ENCODE measurements at regions not wholly inside any gene's neighbourhood (a gene's known extent, or its start where the extent isn't known, plus 50 kb on each side); places are given as distances from the start of the nearest gene placed in this dataset.

GRCh38 chr10:43965033-43965917 is 316.6 kb upstream of the ZNF32 start:
- DNase-seq = no peak

DNA sequence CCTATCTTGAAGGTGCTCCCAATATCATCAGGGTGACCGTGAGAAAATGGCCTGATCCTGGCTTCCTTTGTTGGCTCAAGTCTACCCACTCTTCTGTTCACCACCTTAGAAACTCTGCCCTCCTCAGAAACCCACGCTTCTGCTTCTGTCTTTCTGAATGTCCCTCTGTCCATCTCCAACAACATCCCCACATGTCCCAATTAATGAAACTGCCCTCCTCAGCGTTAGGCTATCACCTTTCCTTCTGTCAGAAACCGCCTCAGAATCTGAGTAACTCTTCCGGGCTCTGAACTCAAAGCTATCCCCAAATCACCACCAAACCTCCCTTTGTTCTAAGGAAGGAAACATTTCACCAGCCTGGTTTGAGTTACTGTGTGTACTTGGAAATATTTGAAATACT is 315.8 kb upstream of the ZNF32 start:
- no peak for DNase-seq

GRCh38 chr10:43963793-43964425 is 315.2 kb upstream of the ZNF32 start:
- no peak for DNase-seq

DNA sequence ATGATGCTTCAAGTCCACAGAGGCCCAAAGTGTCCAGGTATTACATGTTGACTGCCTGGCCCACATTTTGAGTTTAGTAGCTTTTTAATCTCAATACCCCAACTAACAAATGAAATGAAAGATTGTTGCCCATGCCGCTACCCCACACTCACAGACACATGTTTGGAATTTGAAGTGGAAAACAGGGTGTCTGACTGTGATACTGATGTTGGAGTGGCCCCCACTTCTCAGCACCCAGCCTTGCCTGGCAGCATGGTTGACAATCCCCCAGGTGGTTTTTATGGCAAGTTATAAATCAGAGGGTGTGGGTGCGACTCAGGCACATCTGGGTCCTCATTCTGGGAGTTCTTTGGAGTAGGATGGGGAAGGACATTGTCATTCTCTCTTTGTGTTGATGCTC is 314.7 kb upstream of the ZNF32 start:
- no peak for DNase-seq

DNA sequence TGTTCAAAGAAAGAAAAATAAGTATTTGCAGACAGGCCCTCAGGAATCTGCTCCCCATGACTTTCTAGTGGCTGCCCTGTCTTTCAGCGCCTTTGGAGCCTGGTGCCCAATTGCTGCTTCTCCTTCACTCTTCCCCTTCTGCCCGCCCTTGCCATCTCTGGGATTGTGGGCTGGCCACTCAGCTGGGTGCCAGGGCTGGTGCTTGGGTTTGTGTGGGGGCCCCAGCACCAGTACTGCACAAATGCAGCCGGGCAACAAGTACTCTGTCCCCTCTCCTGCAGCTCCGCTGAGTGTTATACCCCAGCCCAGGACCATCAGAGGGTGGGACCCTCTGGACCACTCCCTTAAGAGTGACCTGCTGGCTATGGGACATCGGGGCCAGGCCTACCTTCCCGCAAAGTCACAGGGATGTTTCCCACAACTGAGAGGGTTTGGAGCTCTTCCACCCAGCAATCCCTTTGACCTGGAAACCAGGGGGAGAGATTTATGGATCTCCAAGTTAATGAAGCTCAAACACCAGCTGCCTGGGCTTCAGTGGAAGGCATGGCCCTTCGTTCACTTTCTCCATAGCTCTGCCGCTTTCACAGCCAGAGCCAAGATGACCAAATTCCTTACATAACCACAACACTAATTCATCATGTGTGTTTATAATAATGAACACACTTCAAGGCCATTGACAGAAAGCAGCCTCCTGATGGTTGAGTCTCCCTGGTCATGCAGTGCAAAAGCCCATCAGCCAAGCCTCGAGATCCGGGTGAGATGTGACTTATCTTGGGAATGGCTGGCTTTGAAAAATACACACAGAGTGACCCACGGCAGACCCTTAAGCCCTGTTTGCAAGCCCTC is 313.9 kb upstream of the ZNF32 start:
- DNase-seq = no peak

GRCh38 chr10:43961523-43962345 is 313.1 kb upstream of the ZNF32 start:
- DNase-seq = no peak

- DNase-seq = no peak
Measured at GRCh38 chr10:43960981-43961380, 312.3 kb upstream of the ZNF32 start.

DNA sequence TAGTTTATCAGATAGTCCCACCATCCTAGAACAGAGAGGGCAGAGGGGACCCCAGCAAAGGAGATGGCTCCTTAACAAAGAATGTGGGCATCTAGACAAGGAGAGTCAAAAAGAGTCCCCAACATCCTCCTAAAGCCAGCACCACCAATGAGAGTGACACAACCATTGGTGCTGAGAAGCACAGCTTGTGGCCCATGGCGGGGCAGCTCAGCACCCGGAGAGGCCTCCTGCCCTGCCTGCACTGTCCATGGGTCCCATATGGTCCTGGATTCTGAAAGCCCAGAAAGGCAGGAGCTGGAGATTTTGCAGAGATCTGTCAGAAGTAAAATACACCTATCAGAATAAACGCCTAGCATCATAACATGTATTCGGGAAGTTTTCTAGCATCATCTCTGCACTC is 311.8 kb upstream of the ZNF32 start:
- DNase-seq = no peak

DNA sequence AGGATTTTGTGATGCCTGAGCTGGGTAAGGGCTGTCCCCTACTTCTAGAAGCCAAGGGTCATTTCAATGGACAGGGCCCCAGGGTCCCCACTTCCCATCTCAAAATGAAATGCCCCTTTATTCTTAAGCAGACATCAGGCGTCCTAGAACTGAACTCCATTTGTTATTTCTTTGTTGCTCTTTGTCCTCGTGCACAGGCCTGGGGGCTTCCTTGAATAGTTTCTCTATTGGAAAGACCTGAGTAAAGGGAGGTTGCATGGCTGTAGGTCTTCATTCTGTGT is 311.4 kb upstream of the ZNF32 start:
- DNase-seq = no peak

DNA sequence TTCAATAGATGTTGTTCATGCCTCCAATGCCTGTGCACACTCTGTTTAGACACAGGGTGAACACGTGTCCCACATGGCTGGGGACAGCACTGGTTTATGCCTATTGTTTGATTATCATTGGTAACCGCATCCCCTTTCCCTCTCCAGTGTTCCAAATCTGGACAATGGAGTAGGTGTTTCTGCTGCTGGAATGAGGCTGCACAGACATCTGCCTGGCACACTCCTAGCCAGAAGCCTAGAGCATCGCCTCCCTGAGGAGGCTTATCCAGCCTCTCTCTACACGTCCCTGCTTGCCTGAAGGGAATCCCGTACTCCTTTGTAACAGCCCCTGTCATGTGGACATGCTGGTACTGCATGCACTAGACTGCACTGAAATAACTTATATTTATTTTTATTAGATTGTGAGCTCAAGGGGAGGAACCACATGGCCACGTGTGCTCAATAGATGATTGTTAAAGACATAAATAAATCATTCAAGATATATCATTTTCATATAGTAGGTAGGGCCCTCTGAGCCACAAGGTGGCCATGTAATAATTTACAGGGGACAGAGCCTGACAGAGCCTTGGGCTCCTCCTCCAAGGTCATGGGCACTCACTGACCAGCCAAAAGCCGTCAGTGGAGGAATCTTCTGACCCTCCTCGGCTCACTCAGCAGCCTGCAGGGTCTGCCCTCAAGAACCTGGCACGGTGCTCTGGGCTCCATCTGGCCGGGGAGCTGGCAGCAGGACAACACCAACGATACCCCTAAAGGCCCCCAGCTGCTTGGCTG is 310.9 kb upstream of the ZNF32 start:
- no peak for DNase-seq

DNA sequence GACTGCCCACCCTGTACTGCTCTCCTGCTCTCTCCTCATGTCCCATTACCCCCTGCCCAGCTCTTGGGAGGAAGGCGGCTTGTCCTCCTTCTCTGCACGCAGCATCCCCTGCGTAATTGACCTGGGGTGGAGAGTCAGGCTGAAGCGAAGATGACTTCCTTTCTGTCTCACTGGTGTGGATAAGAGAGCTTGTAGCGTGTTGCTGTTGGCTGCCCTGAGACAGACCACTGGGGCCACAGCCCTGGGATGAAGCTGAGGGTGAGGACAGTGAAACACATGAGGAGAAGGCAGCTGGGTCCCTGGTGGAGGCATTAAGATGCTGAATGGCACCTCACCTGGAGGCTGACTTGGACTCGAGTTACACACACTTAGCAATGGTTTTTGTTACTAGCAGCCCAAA is 310.3 kb upstream of the ZNF32 start:
- no peak for DNase-seq

- no peak for DNase-seq
Measured at GRCh38 chr10:43958071-43958432, 309.4 kb upstream of the ZNF32 start.

GRCh38 chr10:43957267-43958070 is 308.8 kb upstream of the ZNF32 start:
- DNase-seq = no peak

DNA sequence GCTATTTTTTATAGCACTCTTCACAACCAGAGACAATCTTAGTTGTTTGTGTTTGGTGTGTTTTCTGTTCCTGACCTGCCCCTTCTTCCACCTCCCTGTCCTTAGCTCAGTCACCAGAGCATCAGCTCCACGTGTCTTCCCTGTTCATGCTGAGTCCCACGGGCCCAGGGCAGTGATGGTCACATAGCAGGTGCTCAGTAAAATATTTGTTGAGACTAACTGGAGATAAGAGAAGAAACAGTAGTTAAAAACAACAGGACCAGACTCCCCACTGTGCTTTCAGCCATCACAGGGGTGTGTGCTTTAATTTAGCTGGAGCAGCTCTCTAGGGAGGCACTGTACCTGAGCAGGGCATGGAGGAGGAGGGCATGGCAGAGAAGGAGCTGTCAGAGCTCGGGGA is 307.3 kb upstream of the ZNF32 start:
- no peak for DNase-seq

GRCh38 chr10:43955002-43955596 is 306.4 kb upstream of the ZNF32 start:
- DNase-seq = no peak

DNA sequence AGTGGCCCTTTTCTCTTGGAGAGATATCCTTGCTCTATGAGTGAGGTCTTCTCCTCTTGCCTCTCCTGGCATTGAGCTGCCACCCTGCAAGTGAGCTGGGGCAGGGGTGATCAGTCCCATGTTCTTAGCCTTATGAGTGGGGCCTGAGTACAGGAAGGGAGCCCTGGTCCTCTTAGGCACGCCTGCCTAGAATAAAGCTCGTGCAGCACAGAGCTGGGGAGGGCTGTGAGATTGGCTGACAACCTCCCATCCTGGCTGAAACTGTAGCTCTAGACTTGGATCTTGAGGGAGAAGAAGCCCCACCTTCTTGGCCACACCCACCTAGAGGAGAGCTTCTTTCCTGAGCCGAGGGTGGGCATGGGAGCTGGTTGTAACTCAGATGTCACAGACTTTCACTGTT is 305.0 kb upstream of the ZNF32 start:
- DNase-seq = no peak

- no peak for DNase-seq
Measured at GRCh38 chr10:43952760-43953159, 304.1 kb upstream of the ZNF32 start.

- no peak for DNase-seq
Measured at GRCh38 chr10:43949351-43949750, 300.7 kb upstream of the ZNF32 start.

DNA sequence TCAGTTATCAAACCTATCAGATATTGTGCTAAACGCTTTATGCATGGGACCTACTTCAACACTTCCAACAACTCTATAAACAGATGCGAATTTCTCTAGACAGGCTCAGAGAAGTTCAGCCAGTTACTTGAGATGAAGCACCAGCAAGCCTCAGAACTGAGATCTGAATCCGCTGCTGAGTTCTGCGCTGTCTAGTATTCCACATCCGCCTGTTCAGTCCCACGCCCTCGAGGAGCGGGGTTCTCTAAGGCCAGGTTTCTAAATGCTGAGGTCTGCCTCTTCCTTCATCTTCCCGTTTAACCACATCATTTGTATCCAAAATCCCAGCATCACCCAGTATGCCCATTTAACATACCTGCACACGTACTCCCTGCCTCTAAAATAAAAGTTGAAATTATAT is 297.8 kb upstream of the ZNF32 start:
- DNase-seq = no peak

DNA sequence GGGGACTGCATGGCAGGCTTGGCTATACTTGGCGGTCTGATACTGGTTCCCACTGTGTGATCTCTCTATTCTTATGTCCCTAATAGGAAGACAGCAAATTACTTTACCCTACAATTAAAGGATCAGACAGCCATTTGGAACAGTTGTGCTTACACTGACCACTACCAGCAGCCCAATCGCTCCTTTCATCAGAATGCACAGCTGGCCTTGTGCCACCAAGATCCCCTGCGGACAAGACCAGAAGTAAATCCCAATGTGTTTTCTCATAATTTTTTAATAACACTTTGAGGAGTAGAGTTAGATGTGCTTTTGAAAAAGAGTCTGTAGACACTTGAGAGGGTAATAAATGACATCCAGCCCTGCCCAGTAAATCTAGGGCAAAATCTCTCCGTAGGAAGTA is 297.2 kb upstream of the ZNF32 start:
- no peak for DNase-seq
